GM21423 (cell line): ENCODE measurements at regions not wholly inside any gene's neighbourhood (a gene's known extent, or its start where the extent isn't known, plus 50 kb on each side); places are given as distances from the start of the nearest gene placed in this dataset.

Experiments used
- ATAC-seq: cut with Tn5 transposase; IDR thresholded peaks from one replicate; pipeline ENCODE4 v1.9.1; 2021; ENCODE audit warnings: mild to moderate bottlenecking, moderate library complexity; ENCODE audit not compliant: unreplicated experiment

DNA sequence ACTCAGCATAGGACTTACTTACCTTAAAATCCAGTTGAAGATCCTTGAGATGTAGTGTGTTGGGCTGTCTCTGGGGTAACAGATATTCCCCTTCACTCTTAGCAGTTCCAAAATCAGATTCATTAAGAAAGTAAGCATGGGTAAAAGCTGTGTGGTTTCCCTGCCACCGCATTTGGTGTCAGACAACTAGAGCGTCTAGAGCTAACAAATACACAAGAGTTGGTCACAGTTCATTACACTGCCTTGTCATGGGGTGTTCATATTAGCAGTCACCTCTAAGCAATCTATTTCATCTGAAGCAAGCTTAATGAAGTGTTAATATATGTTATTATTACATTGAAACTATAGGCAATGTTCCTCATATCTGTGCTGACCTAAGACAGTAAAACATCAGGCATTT is 342.8 kb downstream of the PPARGC1A start:
- no peak for ATAC-seq

DNA sequence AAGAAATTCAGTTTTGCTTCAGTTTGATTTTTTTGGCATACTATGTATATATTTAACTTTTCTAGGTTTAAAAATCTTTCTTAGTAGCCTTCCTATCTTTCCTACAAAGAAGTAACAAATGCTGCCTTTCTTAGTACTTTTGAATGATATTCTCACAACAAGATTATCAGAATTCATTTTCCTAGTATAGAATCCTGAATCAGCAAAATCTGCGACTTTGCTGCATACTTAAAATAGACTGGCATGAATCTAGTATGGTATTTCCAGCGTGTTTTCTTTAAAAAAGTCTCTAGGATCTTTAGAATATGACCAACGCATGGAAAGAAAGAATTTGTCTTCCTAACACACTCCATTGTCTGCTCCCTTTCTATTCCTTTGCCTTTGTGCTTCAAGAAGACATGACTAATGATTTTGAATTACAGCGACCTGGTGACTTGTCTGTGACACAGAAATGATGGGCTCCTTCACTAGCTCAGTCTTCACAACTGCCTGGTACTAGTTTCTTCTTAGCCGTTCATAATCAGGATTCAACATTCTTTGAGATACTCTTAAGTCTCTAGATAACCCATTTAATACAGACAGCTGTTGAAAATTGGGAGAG is 349.8 kb downstream of the PPARGC1A start:
- no peak for ATAC-seq

DNA sequence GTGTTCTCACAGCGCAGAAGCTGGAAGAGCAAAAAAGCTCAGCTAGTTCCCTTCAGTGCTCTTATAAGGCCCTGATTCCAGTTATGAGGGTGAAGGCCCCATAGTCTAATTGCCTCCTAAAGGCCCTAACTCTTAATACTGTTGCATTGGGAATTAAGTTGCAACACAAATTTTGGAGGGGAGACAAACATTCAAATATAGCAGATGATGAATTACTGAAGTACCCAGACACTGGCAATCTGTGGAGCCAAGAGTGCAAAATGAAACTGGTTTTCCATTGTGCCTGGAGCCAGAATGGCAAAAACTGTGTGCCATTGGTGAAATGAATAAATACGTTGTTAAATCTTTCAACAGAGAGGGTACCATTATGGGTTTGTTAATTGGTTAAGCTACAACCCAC is 356.0 kb downstream of the PPARGC1A start:
- no peak for ATAC-seq

DNA sequence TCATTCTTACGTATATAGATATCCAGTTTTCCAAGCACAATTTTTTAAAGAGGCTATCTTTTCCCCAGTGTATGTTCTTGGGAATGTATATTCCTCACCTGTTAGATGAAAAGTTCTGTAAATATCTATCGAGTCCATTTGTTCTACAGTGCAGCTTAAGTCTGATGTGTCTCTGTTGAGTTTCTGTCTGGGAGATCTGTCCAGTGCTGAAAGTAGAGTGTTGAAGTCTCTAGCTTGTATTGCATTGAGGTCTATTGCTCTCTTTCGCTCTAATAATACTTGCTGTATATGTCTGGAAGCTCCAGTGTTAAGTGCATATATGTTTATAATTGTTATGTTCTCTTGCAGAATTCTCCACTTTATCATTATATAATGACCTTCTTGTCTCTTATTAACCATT is 373.1 kb downstream of the PPARGC1A start:
- ATAC-seq = no peak

DNA sequence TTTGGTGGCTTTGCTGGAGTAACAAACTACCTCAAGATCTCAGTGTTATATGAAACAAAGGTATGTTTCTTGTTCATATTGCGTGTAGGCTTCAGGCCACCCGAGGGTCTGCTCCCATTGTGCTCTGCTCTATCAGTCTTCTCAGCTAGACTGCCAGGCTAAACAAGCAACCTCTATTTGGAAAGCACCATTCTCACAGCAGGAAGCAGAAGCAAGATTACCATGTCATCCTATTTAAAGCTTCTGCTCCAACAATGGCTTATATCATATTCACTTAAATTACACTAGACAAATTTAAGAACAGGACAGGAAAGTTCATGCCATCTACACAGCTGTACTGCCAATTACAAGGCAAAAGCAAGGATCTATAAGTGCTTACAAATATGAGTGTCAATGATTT is 385.8 kb downstream of the PPARGC1A start:
- no peak for ATAC-seq

DNA sequence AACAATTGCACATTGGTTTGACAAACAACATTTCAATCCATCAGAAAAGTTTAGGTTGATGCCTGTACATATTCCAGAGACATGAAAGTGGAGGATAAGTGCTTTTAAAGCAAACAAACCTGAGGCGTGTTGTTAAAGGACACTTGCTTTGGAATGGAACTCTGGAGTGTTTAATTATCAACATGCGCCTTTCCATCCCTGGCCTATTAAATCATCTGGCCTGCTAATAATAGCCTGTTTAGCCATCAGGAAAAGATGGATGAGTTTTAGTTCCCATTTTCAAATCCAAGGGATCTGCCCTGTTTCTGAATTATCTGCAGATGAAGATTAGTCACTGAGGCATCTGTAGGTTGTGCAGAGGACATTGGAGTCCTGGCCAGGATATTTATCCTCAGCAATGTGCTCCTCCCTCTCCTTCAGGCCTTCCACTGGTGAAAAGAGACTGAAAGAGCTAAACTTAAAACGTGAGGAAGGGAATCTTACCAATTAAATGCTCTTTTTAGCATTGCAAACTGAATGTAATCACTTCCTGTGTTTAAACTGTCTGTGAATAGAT is 388.9 kb downstream of the PPARGC1A start:
- ATAC-seq = no peak

DNA sequence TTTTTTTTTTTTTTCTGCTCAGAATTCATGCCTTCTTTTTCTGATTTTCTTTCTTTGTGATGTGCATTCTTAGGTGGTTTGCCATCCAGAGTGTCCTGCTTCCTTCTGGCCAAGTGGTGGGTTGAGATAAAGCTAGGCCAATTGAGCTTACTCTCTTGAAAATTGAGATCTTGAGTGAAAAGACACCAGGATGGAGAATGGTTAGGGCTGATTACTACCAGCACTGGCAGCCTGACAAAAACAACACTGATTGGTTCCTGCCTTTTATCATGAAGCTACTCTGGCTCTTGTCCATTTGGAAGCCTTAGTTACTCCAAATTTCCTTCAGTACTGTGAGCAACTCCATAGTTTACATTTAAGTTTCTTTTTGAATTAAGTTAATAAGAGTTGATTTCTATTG is 404.0 kb downstream of the PPARGC1A start:
- ATAC-seq = no peak

DNA sequence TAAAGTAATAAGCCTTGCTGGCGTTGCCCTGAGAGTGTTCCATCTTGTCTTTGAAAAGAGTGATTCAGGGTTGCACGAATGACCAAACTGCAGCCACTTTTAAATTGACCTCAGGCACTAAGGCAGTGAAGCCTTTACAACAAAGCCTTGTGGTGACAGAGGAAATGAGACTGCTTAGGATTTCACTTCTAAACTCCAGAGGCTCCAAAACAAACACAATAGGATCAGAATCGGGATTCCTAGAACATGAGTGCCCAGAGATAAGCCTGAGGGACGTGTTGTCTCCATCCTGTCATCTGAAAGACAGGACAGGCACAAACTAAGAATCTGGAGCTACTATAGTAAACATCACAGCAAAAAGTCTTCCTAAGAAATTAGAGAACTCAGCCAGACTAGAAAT is 405.2 kb downstream of the PPARGC1A start:
- ATAC-seq = no peak

DNA sequence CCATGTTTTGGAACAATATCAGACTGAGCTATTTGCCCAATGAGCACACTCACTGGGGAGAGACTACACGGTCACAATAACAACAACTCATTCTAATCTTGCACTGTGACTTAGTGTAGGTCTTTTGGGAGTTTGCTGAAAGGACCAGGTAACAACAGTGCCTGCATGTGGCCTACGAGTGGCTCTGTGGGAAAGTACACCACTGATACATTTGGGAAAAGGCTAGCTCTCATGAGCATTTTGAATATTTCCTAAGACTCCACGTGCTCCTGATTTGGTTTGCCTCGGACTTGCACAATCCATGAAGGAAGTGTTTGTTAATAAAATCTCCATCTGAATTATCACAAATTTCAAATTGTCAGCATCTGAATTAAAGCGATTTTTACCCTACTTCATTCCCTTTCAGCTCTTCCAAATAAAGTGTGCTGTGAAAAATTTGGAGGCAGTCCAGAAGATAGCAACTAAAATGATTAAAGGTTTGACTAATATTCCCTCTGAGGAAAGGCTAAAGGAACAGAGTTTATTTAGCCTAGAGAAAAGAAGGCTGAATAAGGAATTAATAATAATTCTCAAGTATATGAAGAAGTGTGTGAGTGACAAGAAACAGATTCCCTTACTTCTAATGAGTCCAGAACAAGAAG is 406.4 kb downstream of the PPARGC1A start:
- no peak for ATAC-seq

DNA sequence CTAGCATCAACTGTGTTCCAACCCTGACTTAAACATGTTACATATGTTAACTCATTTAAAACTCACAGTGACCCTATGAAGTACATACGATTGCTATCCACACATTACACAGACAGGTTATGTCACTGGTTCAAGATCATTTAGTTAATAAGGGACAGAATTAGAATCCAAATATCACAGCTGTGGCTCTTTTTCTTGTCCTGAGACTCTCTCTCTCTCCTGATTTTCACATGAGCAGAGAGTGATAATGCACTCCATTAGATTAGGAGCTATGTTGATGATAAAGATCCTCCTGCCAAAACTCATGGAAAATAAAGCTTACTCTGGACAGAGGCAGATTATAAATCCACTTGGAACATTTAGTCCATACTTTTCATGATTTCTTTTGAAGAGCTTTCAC is 408.3 kb downstream of the PPARGC1A start:
- no peak for ATAC-seq

DNA sequence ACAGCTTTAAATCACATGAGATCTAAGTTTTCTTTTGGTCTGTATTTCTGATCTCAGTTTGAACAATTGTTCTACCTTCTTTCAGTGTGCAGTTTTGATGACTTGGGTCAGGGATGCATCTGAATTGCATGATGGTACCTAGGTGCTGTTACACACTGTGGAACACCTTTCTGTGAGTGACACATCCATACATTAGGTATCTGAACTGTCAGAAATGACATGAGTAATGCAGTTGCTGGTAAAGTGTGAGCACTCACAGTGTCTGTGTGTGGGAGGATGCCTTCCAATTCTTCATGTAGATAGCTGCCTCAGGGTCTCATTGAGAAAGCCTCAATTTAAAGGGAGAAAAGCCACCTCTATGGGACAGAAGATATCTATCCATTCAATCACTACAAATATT is 411.9 kb downstream of the PPARGC1A start:
- ATAC-seq = no peak

DNA sequence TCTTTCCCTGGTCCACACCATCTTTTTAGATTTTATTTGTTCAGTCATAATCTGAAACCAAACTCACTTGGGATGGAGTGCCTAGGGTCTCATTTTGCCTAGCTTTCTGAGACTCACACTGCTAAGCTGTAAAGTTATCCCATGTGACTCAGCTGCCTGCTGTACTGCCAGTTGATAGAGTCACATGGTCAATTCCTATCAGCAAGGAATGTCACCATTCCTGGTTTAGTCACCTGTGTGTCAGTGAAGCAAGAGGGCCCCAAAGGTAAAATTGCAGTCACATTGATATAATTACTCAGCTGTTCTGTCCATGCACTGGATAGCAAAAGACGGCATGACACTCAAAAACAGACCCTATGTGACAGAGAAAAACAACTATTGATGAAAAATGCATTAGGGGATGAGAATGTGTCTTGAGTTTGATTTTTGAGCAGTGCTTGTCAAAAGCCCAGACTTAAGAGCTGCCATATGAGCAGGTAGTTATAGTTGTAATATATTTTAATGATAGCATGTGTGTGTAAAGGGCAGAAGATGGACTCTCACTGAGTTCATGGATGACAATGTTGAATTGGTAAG is 413.2 kb downstream of the PPARGC1A start:
- no peak for ATAC-seq

DNA sequence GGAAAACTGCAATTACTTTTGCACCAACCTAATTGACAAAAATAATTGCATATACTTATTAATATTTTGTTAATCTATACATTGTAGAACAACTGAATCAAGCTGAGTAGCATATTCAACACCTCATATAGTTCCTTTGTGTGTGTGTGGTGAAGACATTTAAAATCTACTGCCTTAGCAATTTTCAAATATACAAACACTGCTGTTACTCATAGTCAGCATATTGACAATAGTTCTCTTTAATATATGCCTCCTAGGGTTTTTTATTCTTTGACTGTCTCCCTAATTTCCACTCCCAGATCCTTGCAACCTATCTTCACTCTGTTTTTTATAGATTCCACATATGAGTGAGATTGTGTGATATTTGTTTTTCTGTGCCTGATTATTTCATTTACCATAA is 426.8 kb downstream of the PPARGC1A start:
- ATAC-seq = no peak

DNA sequence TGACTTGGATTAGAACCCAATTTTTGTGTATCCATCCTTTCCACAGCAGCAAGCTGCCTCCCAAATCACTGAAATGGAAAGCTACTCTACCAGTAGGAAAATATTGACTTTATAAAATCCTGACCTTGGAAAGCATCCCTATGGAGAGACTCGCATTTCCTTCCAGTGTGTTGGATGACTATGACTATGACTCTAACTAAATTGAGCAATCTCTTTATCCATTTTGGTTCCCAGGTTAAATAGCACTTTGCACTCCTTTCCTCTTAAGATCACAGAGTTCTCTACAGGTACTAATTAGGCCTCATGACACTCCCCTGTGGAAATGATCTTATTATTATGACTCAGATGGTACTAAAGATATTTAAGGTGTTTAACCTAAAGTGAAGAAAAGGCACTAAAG is 431.8 kb downstream of the PPARGC1A start:
- no peak for ATAC-seq

DNA sequence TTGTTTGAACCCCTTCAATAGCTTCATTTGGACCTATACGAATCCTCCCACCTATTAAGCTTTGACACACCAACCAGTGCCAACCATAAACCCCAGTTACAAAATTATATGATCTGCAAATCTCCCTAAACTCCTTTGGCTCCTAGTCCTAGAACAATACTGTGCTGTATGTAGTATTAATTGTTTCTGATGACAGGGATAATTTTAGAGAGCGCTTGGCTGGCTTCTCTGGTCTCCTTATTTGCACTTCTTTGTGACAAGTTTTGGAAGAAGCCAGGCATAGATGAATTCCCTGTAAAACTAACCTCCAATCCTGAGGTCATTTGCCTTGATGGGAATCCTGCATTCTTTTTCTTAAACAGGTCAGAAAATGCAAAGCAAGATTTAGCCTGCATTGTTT is 433.0 kb downstream of the PPARGC1A start:
- no peak for ATAC-seq

DNA sequence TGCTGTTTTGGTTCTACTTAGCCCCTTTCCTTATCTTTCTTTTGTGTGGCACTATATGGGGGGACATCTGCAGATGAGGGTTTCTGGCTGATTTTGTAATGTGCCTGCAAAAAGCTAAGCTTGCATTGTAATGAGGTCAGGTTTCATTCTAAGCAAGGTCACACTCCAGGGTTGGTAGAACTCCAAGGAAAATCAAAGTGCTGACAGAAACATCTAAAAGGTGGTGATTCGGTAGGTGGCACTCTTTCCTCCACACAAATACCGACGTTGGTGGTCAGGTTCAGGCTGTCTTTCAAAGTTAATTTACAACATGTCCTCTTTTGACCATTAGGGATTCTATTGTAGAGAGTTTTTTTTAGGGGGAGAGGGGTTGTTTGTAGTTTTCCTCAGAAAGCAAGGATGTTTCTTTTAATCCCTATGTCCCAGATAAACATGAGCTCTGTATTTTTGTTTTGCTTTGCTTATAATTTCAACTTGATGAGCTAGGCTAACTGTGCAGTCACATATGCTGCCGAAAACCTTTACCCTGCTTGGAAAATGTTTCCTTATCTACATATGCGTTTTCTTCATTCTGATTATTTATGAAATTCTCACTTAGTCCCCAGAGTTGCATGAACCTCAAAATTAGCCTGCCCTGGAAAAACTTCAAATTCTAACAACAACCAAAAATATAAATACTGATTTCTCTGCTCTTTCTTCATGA is 434.2 kb downstream of the PPARGC1A start:
- no peak for ATAC-seq

DNA sequence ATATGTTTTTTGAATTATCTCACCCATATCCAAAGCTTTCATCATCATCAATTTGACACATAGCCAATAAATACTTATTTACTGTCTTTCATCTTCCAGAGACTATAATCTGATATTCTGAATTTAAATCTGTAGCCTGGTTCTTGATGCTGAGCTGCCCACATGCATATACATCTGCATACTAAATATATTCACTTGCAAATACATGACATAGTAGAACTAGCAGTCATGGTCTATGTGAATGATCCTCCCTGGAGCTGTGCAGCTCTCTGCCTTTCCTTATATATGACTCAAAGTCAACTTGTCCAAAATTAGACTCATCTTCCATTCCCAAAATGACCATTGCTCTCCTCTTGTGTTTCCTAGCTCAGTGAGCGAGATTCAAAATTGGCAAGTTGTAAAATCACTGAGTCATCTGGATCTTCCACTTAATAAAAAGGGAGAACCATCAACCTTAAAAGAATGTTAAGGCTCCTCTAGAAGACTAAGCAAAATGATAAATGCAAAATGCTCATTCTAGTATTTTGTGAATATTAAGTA is 448.2 kb downstream of the PPARGC1A start:
- ATAC-seq = no peak

DNA sequence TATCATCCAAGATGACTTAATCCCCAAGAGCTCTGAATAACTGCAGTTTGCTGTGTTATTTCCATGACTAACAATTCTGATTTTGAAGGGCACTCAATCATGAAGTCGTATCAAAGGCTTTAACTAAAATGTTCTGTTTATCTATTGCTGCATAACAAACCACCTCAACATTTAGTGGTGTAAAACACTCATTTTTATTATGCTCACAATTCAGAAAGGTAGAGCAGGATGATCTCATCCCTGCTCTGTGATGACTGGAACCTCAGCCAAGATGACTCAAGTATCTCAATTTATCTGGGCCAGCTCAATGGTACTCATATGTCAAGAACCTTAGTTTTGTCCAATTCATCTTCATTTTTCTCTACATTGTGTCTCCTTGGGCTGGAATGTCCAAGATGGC is 451.1 kb downstream of the PPARGC1A start:
- no peak for ATAC-seq

DNA sequence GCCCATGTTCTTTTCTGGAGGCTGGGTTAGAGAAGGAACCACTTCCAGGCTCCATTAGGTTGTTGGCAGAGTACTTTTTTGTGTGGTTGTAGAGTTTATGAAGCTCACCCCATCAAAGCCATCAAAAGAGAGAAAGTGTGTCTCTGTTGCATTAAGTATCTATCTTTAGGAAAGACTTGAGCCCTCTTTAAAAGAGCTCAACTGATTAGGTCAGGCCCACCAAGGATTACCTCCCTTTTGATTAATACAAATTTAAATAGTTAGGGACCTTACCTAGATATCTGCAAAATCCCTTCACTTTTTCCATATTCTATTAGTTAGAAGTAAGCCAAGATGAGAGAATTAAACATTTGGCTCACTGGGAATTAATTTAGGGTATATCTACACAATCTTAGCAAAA is 460.4 kb downstream of the PPARGC1A start:
- no peak for ATAC-seq

DNA sequence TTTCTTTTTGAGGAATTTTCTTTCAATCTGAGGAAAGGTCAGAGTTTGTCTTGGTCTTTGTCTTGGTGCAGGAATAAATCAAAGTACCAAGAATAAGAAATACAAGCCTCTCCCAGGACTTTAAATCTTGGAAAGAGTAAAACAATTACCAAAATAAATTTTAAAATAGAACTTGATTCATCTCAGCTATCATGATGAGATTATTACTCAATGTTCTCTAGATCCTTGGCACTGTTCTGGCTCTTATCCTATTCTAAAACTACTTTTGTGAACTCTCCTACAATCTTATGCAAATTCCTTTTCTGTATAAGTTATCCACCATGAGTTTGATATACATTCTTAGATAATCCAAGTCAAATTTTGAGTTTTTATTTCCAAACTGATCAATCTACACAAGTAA is 464.3 kb downstream of the PPARGC1A start:
- no peak for ATAC-seq

DNA sequence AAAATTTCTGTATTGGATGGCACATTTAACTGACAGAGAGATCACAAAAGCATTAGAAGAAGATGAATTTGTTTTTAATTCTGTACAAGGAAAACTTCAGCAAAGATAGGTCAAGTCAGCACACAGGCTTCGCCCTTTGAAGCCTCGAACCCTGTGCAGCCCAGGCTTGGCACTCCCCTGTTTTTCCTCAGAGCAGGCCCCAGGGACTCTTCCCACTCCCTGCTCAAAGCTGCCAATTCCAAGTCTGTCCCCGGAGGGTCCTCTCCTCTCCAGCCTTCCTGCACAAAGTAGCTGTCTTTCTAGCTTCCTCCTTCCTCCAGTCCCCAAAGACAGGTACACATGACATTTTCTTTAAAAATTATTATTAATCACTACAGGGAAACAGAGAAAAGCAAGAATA is 466.3 kb downstream of the PPARGC1A start:
- no peak for ATAC-seq

DNA sequence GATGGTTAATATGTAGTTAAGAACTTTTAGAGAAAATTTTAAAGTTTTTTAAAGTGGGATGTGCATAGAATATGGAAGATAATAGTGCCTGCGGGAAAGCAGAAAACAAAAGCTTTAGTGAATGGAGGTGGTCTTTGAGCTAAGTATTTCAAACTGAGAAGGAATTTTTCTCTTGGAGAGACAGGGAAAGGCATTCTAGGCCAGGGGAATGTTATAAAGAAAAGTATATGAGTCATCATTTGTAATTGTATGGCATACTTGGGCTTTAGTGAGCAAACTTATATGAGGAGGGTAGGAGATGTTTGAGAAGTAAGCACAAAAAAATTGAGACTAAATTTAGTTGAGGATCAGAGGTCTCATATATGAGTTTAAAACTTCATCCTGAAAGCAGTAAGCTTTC is 467.0 kb downstream of the PPARGC1A start:
- ATAC-seq = no peak
